HG02970 (cell line): ENCODE measurements at regions not wholly inside any gene's neighbourhood (a gene's known extent, or its start where the extent isn't known, plus 50 kb on each side); places are given as distances from the start of the nearest gene placed in this dataset.

Experiments used
- ATAC-seq: cut with Tn5 transposase; IDR thresholded peaks from one replicate; pipeline ENCODE4 v1.9.1; 2021; ENCODE audit warnings: mild to moderate bottlenecking, moderate library complexity, moderate number of reproducible peaks; ENCODE audit not compliant: unreplicated experiment, low FRiP score

DNA sequence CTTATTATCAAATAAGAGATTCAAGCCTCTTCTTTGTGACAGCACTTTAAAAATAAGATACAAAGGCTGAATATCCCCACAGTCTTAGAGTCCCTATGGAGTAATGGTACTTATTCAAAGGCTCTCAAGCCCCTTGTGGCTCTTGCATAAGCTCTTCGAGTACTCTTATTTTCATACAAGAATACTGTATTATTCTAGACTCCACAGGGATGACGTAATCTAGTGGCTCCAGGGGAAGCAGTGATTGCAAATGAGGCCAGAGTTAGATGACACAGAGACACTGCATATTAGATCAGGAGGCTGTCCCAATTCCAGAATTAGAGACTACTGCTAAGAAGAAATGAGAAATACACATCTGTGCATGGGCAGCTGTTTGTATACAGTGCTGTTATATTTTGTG, 1195.9 kb upstream of the MAP3K7 start:
- ATAC-seq: no peak

DNA sequence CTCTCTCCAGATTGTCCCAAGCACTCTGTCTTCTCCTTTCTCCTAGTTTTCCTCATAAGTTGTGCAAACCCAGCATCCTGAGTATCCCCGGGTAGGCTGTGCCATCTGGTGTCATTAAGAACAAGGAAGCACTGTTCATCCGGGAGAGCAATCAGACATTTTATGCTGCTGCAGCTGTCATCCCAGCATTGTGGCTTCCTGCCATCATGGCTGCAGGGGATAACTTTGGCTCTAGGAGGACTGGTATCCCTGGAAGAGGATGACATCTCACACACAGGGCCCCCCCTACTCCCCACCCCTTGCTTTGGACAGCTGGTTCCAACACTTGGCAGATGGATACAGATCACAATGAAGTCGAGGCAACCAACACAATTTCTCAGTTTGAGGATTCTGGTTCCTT, 1195.1 kb upstream of the MAP3K7 start:
- no peak for ATAC-seq

DNA sequence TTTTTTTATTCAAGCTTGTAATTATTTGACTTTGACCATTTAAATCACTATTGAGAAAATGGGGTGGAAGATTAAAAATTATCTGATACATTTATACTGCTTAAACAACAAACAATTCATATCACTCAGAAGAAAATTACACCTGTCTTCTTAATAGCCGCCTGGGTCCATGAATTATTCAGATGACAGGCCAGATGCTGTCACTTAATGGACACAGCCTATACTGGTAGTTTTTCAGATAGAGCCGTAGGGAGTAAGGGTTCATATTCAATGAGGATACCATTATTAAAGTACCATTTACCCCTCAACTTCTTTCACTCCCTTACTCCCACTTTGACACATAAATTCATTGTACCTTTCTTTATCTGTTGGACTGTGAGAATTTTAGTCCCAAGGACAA, 1193.4 kb upstream of the MAP3K7 start:
- no peak for ATAC-seq

DNA sequence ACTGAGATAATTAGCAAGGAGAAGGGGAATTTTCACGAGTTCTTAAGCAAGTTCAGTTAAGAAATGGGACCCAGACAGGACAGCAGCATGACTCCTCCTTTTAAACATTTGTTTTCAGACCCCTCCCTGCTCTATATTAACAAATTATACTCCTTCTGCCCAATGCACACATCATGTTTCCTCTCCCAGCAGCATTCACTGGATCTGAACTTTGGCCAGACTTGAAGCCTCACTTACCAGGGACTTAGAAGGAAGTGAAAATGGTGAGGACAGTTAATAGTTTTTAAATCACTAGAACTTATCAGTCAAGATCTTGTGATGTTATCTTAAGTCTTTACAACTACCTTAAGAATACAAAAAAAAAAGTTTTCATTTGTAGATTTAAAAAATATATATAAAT, 1174.7 kb upstream of the MAP3K7 start:
- ATAC-seq: no peak

DNA sequence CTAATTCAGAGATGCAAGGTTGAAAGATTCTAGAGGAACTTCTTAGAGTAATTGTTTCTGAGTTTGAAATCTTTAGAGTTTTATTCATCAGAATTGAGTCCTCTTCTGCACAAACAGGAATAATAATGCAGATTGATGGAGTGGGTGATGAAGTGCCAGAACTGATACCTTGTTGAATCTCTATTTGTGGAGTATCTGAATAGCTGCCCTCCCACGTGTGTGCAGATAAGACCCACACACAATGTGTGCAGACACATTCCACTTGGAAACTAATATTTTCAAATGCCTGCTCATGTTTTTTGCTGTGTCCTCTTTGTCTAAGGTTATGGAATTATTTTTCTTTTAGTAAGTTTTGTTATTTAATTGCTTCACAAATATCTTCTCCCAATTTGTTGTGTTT, 1167.8 kb upstream of the MAP3K7 start:
- no peak for ATAC-seq

DNA sequence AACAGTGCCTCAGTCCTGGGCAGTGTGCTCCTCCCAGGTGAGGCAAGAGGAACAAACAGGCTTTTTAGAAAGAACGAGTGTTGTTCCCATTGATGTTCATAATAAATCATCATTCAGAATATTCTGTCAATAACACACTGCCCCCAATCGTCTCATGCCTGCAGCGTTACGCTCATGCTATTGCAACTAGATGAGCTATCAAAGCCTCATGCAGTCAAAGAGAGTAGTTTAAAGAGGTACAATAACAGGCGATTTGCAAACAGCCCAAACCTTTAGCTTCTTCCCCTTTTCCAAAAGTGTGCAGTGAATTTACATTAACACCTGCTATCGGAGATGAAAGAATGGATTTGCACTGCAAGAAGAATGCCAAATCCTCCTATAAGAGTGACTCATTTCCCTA, 1164.7 kb upstream of the MAP3K7 start:
- no peak for ATAC-seq

DNA sequence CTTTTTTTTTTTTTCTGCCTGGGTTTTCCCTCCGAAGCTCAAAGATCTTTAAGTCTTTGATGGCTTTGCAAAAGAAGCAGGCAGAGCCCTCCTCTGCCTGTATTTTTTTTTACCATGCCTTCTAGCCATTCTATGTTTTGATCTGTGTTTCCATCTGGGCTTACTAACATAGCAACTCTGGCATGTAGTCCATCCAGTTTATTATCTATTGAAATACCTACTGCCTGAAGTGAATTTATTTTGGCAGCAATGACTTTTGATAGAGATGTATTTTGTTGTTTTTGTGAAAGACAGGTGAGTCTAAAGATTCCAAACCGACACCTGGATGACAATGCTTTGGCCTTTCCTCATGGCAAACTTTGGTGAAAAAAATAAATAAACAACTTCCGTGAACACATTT, 1157.7 kb upstream of the MAP3K7 start:
- ATAC-seq: no peak

DNA sequence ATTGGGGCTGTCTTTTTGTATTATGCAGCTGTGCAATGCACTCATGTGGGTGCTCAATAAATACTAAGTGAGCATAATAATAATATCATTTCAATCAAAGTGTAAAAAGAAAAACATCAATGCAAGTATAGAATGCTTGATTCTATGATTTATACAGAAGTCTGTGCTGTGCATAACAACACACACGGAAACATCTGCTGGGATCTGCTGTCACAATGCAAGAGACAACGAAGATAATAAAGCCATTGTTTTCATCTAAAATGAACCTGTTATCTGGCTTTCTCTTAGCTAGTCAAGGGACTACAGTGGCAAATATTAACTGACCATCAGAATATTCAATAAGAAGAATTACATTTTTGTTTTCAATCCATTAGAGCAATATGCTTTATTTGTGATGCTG, 1156.9 kb upstream of the MAP3K7 start:
- no peak for ATAC-seq

DNA sequence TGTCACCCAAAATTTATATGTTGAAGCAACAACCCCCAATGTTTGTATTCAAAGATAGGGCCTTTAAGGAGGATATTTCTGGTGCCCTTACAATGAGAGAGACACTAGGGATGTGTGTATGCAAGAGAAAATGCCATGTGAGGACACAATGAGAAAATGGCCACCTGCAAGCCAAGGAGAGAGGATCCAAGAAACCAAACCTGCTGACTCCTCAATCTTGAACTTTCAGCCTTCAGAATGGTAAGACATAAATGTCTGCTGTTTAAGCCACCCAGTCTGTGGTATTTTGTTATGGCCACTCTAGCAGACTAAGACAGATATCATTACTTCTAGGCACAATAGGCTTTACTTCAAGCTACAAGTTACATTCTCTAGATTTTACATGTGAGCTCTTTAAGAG, 1145.1 kb upstream of the MAP3K7 start:
- no peak for ATAC-seq

DNA sequence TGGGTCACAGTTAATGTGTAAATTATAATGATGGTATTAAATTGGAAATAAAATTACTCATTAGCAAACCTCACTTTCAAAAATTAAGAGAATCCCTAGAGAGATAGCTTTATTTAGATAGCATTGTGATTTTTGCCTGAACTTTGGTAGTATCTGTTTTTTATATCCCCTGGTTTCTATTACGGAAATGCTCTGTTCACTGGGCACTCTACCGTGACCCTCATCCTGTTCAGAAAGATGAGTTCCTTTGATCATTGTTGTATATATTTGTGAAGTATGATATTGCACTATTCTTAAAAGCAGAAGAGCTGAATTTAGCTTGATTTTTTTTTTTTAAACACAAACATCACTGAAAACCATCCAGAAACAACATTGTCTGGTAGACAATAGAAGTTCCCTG, 1143.8 kb upstream of the MAP3K7 start:
- no peak for ATAC-seq

DNA sequence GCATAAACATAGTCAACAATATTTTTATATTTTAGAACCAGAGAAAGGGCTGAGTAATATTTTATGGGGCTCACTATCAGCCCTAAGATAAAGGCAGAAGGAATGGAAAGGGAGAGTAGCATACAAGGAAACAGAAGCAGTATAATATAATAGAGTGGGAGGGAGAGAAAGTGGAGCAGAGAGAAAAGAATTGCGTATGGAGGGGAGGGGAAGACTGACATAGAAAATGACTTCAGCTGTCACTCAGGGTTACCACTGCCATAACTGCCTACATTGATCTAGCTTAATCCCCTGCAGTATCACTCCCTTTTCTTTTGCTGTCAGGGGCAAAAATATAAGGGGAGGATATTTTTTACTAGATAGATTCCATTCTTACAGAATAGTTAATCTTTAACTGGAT, 1133.5 kb upstream of the MAP3K7 start:
- no peak for ATAC-seq

DNA sequence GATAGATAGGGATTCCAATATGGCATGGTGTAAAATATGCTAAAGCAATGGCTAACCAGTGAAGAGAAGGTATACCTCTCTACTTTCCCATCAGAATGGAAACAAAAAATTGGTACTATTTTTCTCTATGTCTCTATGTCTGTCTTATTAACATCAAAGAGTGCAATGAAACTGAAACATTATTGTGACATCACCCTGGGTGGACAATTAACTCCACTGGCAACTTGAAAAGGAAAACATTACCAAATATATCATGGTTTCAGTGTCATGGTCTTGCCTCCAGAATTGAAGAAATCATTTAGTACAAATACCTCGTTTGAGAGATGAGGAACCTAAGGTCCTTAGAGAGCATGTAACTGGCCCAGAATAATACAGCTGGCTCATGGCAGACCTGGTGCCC, 1132.5 kb upstream of the MAP3K7 start:
- ATAC-seq: peak; percentile 53

DNA sequence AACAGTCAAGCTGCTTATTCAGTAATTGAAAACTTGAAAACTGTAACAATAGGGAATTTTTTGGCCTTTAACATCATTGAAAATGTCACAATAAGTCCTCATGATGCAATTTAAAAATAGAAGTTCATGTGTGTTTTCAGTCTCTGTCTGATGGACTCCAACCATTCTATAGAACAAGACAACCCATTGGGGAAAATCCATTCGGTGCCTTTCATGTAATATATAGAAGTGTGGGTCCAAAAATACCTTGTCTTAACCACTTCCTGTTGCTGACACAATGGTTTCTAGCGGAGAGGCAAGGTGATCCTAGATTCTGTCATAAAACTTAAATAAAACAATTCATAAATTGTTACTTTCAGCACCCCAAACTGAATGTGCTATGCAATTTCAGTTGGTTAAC, 1131.3 kb upstream of the MAP3K7 start:
- ATAC-seq: no peak

DNA sequence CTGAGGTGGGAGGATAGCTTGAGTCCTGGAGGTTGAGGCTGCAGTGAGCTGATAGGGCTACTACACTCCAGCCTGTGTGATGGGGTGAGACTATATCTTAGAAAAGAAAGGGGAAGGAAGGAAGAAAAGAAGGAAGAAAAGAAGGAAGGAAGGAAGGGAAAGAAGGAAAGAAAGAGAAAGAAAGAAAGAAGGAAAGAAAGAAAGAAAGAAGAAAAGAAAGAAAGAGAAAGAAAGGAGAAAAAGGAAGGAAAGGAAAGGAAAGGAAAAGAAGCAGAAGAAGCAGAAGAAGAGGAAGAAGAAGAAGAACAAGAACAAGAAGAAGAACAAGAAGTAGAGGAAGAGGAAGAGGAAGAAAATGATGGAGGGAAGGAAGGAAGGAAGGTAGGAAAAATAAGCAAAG, 1130.2 kb upstream of the MAP3K7 start:
- ATAC-seq: no peak

DNA sequence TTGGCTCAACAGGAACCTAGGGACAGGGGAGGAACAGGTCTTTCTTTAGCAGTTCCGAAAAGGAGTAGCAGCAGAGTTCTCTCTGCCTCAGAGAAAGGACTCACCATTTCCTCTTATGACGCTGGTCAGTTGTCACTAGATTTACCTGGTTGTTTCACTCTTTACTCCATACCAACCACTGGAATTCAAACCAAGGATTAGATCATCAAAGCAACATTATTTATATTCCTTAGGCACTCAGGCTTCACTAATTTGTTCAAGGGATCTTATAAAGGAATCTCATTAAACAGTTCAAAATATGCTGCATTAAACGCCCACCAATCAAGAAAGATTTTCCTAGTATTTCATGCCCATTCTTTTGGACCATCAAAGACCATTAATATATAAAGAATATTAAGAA, 1129.5 kb upstream of the MAP3K7 start:
- no peak for ATAC-seq

DNA sequence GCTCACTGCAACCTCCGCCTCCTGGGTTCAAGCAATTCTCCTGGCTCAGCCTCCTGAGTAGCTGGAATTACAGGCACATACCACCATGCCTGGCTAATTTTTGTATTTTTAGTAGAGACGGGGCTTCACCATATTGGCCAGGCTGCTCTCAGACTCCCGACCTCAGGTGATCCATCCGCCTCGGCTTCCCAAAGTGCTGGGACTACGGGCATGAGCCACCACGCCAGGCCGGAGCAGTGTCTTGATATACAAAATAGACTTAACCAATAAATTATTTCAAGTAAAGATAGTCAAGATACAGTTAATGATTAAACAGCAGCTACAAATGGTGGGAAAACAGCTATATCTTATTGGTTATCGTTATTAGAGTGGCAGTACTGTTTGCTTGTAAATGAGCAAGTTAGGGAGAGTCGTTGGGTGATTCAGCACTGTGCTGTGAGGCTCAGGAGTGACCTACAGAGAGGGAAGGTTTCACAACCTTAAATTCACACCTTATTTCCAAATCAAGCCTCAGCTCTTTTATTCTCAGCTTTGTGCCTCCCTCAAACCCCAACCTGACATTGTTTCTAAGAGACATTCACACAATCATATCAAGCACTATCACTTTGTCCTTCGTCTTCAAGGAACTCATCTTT, 1128.4 kb upstream of the MAP3K7 start:
- no peak for ATAC-seq

DNA sequence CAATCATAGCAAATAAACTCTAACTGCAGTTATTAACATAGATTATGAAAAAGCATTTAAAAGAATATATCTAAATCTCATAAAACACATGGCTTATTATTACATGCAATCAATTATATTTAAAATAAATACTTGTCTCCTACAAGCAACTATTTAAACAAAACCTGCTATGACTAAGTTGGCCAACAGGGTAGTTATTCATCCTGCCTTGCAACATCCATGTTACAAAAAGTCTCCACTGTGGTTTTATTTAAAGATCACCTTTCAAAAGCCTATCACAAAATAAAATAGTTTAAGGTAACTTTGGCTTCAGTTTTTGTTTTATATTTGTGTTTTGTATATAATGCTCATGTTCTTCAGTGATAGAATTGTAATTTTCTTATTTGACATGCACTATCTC, 1127.0 kb upstream of the MAP3K7 start:
- no peak for ATAC-seq

DNA sequence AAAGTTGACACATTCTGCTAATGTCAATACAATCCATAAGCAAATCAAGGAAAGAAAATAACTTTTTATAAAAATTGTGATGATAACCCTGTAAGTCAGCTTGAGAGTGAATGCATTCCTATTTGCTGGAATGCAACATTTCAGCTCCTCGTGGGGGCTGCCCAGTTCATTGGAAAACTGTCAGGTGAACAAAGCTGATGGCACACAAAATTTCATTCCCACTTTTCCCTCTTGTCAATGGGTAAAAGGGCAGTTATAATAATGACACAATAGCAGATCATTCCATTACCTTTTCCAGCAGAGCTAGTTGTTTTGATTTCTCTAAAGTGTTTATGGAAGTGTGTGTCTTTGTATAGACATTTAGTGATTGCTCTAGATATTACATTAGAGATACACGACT, 1124.6 kb upstream of the MAP3K7 start:
- no peak for ATAC-seq

DNA sequence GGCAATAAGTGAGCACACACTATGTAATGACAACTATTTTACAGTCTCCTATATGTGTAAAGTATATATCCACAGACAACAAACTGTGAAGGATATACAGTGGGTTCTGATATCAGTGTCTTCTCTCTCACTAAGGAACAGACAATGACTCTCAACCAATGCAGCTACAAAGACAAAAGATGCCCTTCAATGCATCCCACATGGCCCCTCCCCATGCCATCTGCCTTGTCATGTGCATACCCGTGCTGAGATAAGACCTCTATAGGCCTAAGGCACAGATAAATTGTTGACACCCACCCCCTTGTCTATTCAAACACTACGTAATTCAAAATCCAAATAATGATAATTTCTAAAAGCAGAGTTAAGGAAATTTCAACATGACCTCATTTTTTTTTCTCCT, 1123.5 kb upstream of the MAP3K7 start:
- no peak for ATAC-seq

DNA sequence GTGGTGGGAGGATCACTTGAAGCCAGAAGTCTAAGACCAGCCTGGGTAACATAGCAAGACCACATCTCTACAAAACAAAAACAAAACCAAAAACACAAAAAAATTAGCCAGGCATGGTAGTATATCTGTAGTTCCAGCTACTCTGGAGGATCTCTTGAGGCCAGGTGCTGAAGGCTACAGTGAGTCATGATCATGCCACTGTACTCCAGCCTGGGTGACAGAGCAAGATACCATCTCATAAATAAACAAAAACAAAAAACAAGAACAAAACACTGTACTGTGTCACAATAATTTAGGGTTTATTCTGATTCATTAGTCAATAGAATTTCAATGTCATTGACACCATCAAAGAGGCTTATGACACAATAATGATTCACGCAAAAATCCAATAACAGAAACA, 1121.7 kb upstream of the MAP3K7 start:
- no peak for ATAC-seq

DNA sequence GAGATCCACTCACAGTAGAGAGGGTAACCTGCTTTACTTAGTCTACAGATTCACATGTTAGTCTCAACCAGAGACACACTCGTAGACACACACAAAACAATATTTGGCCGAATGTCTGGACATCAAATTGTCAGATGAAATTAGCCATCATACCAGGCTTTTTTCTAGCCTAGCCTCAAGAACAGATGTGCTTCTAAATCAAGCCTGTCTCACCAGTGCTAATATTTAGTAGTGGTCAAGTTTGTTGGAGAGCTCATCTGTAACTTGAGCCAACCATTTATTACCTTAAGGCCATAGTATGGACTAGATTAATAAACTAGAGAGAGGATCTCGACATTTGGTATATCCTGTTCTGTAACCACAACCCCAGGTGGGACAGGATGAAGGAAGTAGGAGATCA, 1118.8 kb upstream of the MAP3K7 start:
- ATAC-seq: no peak

DNA sequence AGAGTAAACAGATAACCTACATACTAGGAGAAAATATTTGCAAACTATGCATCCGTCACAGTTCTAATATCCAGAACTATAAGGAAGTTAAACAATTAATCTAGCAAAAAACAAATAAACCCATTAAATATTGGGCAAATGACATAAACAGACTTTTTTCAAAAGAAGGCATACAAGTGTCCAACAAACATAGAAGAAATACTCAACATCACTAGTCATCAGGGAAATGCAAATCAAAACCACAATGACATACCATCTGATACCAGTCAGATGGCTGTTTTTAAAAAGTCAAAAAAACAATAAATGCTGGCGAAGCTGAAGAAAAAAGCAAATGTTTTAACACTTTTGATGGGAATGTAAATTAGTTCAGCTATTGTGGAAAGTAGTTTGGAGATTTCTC, 1117.7 kb upstream of the MAP3K7 start:
- no peak for ATAC-seq

DNA sequence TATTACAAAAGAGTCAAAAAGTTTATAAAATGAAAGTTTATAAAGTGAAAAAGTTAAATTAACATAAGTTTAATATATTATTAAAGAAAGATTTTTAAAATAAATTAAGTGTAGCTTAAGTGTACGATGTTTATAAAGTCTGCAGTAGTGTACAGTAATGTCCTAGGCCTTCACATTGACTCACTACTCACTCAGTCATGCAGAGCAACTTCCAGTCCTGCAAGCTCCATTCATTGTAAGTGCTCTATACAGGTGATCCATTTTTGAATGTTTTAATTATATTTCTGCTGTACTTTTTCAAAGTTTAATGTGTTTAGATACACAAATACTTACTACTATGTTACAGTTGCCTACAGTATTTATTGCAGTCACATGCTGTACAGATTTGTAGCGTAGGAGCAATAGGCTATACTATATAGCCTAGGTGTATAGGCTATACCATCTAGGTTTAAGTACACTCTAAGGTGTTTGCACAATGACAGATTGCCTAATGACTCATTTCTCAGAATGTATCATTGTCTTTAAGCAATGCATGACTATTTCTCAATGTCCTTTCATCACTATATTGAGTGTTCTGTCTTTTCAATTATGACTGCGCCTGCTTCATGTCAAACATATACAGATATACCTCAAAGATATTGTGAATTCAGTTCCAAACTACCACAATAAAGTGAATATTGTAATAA, 1110.3 kb upstream of the MAP3K7 start:
- no peak for ATAC-seq
